ENCODE measurements at regions not wholly inside any gene's neighbourhood (a gene's known extent, or its start where the extent isn't known, plus 50 kb on each side); places are given as distances from the start of the nearest gene placed in this dataset.

DNA sequence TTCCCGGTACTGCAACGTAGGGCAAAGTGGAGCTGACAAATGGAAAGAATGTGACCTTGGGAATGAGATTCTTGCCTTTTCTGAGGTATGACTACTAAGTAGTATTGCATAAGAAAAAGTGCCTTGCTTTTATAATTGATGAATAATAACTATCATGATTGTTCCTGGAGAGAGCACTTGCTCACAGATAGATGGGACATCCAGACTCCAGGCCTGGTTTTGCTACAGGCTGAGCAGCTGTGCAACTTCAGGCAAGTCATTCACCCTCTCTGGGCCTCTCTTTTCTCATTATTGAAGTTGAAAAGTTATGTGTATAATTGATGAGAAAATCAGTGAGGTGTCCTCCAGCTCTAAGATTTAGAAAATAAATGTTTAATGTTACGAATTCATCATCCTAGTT is 53.6 kb upstream of the MBOAT1 start (continued):
- TF ChIP-seq, protein P1, sequence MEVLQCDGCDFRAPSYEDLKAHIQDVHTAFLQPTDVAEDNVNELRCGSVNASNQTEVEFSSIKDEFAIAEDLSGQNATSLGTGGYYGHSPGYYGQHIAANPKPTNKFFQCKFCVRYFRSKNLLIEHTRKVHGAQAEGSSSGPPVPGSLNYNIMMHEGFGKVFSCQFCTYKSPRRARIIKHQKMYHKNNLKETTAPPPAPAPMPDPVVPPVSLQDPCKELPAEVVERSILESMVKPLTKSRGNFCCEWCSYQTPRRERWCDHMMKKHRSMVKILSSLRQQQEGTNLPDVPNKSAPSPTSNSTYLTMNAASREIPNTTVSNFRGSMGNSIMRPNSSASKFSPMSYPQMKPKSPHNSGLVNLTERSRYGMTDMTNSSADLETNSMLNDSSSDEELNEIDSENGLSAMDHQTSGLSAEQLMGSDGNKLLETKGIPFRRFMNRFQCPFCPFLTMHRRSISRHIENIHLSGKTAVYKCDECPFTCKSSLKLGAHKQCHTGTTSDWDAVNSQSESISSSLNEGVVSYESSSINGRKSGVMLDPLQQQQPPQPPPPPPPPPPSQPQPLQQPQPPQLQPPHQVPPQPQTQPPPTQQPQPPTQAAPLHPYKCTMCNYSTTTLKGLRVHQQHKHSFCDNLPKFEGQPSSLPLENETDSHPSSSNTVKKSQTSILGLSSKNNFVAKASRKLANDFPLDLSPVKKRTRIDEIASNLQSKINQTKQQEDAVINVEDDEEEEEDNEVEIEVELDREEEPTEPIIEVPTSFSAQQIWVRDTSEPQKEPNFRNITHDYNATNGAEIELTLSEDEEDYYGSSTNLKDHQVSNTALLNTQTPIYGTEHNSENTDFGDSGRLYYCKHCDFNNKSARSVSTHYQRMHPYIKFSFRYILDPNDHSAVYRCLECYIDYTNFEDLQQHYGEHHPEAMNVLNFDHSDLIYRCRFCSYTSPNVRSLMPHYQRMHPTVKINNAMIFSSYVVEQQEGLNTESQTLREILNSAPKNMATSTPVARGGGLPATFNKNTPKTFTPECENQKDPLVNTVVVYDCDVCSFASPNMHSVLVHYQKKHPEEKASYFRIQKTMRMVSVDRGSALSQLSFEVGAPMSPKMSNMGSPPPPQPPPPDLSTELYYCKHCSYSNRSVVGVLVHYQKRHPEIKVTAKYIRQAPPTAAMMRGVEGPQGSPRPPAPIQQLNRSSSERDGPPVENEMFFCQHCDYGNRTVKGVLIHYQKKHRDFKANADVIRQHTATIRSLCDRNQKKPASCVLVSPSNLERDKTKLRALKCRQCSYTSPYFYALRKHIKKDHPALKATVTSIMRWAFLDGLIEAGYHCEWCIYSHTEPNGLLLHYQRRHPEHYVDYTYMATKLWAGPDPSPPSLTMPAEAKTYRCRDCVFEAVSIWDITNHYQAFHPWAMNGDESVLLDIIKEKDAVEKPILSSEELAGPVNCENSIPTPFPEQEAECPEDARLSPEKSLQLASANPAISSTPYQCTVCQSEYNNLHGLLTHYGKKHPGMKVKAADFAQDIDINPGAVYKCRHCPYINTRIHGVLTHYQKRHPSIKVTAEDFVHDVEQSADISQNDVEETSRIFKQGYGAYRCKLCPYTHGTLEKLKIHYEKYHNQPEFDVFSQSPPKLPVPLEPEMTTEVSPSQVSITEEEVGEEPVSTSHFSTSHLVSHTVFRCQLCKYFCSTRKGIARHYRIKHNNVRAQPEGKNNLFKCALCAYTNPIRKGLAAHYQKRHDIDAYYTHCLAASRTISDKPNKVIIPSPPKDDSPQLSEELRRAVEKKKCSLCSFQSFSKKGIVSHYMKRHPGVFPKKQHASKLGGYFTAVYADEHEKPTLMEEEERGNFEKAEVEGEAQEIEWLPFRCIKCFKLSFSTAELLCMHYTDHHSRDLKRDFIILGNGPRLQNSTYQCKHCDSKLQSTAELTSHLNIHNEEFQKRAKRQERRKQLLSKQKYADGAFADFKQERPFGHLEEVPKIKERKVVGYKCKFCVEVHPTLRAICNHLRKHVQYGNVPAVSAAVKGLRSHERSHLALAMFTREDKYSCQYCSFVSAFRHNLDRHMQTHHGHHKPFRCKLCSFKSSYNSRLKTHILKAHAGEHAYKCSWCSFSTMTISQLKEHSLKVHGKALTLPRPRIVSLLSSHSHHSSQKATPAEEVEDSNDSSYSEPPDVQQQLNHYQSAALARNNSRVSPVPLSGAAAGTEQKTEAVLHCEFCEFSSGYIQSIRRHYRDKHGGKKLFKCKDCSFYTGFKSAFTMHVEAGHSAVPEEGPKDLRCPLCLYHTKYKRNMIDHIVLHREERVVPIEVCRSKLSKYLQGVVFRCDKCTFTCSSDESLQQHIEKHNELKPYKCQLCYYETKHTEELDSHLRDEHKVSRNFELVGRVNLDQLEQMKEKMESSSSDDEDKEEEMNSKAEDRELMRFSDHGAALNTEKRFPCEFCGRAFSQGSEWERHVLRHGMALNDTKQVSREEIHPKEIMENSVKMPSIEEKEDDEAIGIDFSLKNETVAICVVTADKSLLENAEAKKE (CRISPR knock-in tag; IDR thresholded peaks at IDR 0.05) = no peak
- TF ChIP-seq ZNF114 (CRISPR knock-in tag; IDR thresholded peaks at IDR 0.05) = no peak
- no peak for TF ChIP-seq NANOG (IDR thresholded peaks at IDR 0.05; ENCODE audit: borderline replicate concordance)

DNA sequence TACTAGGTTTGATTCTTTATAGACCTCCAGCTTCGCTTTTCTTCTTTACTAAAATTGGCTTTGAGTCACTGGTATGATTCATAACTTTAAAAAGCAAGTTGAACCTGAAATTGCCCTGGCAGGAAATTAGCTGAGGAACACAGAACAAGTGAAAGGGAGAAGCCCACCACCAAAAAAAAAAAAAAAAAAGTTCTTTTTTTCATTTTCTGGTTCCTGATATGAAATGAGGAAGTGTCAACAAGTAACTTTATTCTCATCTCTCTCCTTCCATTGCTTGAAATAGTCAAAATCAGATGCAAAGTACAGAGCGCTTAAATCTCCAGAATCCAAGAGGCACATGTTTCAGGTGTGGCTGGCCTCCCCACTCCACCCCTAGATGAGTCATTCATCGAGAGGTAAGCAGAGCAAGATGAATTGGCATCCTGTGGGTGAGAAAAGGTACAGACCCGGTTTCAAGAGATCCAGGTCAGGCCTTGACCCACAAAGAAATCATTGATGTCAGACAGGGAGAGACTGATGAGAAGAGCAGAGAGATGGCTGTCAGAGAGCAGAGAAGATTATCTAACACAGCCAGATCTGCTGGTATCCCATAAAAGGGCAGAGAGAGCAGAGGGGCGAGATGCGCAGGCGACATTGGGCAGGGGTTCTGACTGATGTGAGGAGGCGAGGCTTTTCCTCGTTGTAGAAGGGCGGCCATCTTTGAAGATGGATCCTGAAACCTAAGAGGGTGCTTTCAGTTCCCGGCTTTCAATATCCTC is 54.8 kb upstream of the MBOAT1 start:
- no peak overlapping the region for H3K27ac ChIP-seq (ENCODE audit: low read depth)
- Mint-ChIP-seq H3K4me3 (no peak overlapping the region), H3K9me3 (peaks cover 4% of the 10 kb centered on the region; the same call in 2 of the 3 replicates), H3K36me3 (ENCODE audit: low read depth) (no peaks in the 10 kb centered on the region), H3K27me3 (ENCODE audit: insufficient read depth, low read depth, poor library complexity) (no peaks in the 10 kb centered on the region), H3K27ac (no peak overlapping the region), H3K4me1 (peaks cover 4% of the 10 kb centered on the region; the same call in 2 of the 3 replicates)
- H2AFZ ChIP-seq = peak overlapping the region; percentile 90
- no peaks in the 10 kb centered on the region for H3K79me2 ChIP-seq (replicated peaks; ENCODE audit: insufficient read depth)
- no peaks in the 10 kb centered on the region for H3K36me3 ChIP-seq (ENCODE audit: insufficient read depth)
- H3K4me1 ChIP-seq (ENCODE audit: insufficient read depth) = no peaks in the 10 kb centered on the region
- no peak overlapping the region for H3K4me2 ChIP-seq
- no peak for ATAC-seq
- no peak overlapping the region for H3K4me3 ChIP-seq
- H4K20me1 ChIP-seq (replicated peaks; ENCODE audit: insufficient read depth) = no peaks in the 10 kb centered on the region
- DNase-seq (ENCODE audit: low spot score) = no peak
- peaks cover 10% of the 10 kb centered on the region; the same call in 1 of the 2 replicates for H3K9me2 ChIP-seq (ENCODE audit: insufficient read depth)
- H3K27me3 ChIP-seq (ENCODE audit: insufficient read depth) = no peaks in the 10 kb centered on the region
- H3F3A ChIP-seq (replicated peaks; ENCODE audit: low read depth) = no peaks in the 10 kb centered on the region
- TF ChIP-seq EZH2phosphoT487 (IDR thresholded peaks at IDR 0.05; ENCODE audit: unreplicated experiment) (no peak), ZNF331 (CRISPR knock-in tag; IDR thresholded peaks at IDR 0.05; ENCODE audit: low read depth) (no peak), ZNF114 (CRISPR knock-in tag; IDR thresholded peaks at IDR 0.05) (no peak), STAT1 (IDR thresholded peaks at IDR 0.05; ENCODE audit: unreplicated experiment) (no peak), NANOG (IDR thresholded peaks at IDR 0.05; ENCODE audit: borderline replicate concordance) (no peak)
- TF ChIP-seq, protein P2, sequence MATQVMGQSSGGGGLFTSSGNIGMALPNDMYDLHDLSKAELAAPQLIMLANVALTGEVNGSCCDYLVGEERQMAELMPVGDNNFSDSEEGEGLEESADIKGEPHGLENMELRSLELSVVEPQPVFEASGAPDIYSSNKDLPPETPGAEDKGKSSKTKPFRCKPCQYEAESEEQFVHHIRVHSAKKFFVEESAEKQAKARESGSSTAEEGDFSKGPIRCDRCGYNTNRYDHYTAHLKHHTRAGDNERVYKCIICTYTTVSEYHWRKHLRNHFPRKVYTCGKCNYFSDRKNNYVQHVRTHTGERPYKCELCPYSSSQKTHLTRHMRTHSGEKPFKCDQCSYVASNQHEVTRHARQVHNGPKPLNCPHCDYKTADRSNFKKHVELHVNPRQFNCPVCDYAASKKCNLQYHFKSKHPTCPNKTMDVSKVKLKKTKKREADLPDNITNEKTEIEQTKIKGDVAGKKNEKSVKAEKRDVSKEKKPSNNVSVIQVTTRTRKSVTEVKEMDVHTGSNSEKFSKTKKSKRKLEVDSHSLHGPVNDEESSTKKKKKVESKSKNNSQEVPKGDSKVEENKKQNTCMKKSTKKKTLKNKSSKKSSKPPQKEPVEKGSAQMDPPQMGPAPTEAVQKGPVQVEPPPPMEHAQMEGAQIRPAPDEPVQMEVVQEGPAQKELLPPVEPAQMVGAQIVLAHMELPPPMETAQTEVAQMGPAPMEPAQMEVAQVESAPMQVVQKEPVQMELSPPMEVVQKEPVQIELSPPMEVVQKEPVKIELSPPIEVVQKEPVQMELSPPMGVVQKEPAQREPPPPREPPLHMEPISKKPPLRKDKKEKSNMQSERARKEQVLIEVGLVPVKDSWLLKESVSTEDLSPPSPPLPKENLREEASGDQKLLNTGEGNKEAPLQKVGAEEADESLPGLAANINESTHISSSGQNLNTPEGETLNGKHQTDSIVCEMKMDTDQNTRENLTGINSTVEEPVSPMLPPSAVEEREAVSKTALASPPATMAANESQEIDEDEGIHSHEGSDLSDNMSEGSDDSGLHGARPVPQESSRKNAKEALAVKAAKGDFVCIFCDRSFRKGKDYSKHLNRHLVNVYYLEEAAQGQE (IDR thresholded peaks at IDR 0.05; ENCODE audit: unreplicated experiment) = no peak
- TF ChIP-seq, protein P3, sequence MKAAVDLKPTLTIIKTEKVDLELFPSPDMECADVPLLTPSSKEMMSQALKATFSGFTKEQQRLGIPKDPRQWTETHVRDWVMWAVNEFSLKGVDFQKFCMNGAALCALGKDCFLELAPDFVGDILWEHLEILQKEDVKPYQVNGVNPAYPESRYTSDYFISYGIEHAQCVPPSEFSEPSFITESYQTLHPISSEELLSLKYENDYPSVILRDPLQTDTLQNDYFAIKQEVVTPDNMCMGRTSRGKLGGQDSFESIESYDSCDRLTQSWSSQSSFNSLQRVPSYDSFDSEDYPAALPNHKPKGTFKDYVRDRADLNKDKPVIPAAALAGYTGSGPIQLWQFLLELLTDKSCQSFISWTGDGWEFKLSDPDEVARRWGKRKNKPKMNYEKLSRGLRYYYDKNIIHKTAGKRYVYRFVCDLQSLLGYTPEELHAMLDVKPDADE (IDR thresholded peaks at IDR 0.05) = no peak
